ENCODE measurements at regions not wholly inside any gene's neighbourhood (a gene's known extent, or its start where the extent isn't known, plus 50 kb on each side); places are given as distances from the start of the nearest gene placed in this dataset.

DNA sequence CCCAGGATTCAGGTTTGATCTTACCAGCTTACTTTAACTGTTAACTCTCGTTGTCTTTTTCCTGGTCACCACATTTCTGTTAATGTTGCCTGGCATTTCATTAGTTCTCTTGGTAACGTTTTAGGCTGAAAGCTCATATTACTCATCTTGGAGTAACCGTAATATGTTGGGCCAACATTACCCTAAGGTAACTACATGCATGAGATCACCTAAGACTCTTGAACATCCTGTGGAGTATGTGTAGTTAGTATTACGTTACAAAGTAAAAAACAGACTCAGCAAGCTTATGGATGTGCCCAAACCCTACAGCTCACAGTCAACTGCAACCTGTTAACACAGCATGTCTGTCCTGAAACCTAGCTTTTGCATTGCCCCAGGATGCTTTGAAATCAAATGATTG lies 203.3 kb upstream of the HS3ST1 start:
- H3K4me3 ChIP-seq: no peak overlapping the region
- 0% methylated on average over 4 of the region's 4 CpGs for WGBS (ENCODE audit: insufficient coverage, low coverage, missing lambda C conversion rate)
- intact Hi-C loops (cut with micrococcal nuclease) (no loop called here), in situ Hi-C loops (cut with MboI) (no loop called here)
- no peaks in the 10 kb centered on the region for H3K36me3 ChIP-seq (ENCODE audit: control insufficient read depth, insufficient read depth, low read length)
- H2AFZ ChIP-seq (ENCODE audit: low read depth, low read length): no peak overlapping the region
- no peaks in the 10 kb centered on the region for H3K79me2 ChIP-seq (ENCODE audit: control insufficient read depth, insufficient read depth, low read length)
- ATAC-seq: no peak
- no peaks in the 10 kb centered on the region for H4K20me1 ChIP-seq (replicated peaks; ENCODE audit: control insufficient read depth, insufficient read depth, low read length)
- H3K27ac ChIP-seq (ENCODE audit: extremely low read depth, low read depth, low read length): no peak overlapping the region
- no peaks in the 10 kb centered on the region for H3K27me3 ChIP-seq (ENCODE audit: control insufficient read depth in 2 of 2, insufficient read depth in 2 of 2, low read length in 2 of 2)
- no peaks in the 10 kb centered on the region for H3K9me1 ChIP-seq (ENCODE audit: control insufficient read depth, insufficient read depth, low read length)
- no peak overlapping the region for H3K4me2 ChIP-seq (ENCODE audit: insufficient read depth, low read length)
- ChIA-PET CTCF (ENCODE audit: low intra/inter-chr PET ratio) (no interaction called here), POLR2A (no interaction called here)
- no peak overlapping the region for H3K9ac ChIP-seq (ENCODE audit: insufficient read depth in 1 of 2, low read depth in 2 of 2, low read length in 2 of 2)
- no peak for DNase-seq (ENCODE audit: extremely low read depth in 1 of 4, low spot score in 3 of 4)
- no TSS peak for BruUV-seq (replicated peaks)
- TF ChIP-seq FOXO4 (CRISPR knock-in tag; IDR thresholded peaks at IDR 0.05): no peak
- no peak for TF ChIP-seq LARP7 (IDR thresholded peaks at IDR 0.05)
- TF ChIP-seq, protein P1, sequence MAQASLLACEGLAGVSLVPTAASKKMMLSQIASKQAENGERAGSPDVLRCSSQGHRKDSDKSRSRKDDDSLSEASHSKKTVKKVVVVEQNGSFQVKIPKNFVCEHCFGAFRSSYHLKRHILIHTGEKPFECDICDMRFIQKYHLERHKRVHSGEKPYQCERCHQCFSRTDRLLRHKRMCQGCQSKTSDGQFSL (CRISPR knock-in tag; IDR thresholded peaks at IDR 0.05): no peak
- TF ChIP-seq, protein P1 (tag; IDR thresholded peaks at IDR 0.05): no peak
- no peak for TF ChIP-seq ZNF668 (CRISPR knock-in tag; IDR thresholded peaks at IDR 0.05)
- FAIRE-seq: no peak
- H3K4me1 ChIP-seq (replicated peaks in 1 of 2; ENCODE audit: control insufficient read depth in 2 of 2, insufficient read depth in 2 of 2, low read length in 2 of 2): no peaks in the 10 kb centered on the region
- H3K9me3 ChIP-seq (replicated peaks; ENCODE audit: control insufficient read depth, insufficient read depth, low read depth, low read length): no peaks in the 10 kb centered on the region

Data from K562 (cell line).